ENCODE measurements at regions not wholly inside any gene's neighbourhood (a gene's known extent, or its start where the extent isn't known, plus 50 kb on each side); places are given as distances from the start of the nearest gene placed in this dataset.

DNA sequence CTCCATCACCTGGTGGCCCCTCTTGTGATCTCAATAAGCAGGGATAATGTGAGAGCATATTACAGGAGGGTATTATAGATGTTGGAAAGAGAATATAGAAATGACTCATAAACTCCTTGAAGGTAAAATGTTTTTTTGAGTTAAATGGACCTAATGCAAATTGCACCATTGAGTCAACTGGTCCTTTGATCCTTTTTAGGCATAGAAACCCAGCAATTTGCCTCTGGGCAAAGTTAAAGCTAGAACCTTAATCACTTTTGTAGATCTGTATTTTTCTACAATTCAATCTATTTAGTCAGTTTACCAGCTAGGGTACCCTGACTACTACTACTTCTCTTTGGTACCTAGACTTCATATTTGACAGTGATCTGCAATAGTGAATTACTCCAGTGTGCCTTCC is 71.8 kb upstream of the RNF152 start:
- TF ChIP-seq, protein P1, sequence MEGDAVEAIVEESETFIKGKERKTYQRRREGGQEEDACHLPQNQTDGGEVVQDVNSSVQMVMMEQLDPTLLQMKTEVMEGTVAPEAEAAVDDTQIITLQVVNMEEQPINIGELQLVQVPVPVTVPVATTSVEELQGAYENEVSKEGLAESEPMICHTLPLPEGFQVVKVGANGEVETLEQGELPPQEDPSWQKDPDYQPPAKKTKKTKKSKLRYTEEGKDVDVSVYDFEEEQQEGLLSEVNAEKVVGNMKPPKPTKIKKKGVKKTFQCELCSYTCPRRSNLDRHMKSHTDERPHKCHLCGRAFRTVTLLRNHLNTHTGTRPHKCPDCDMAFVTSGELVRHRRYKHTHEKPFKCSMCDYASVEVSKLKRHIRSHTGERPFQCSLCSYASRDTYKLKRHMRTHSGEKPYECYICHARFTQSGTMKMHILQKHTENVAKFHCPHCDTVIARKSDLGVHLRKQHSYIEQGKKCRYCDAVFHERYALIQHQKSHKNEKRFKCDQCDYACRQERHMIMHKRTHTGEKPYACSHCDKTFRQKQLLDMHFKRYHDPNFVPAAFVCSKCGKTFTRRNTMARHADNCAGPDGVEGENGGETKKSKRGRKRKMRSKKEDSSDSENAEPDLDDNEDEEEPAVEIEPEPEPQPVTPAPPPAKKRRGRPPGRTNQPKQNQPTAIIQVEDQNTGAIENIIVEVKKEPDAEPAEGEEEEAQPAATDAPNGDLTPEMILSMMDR (IDR thresholded peaks at IDR 0.05), result no peak
- TF ChIP-seq EP300 (IDR thresholded peaks at IDR 0.05) (no peak), POLR2AphosphoS5 (IDR thresholded peaks at IDR 0.05) (no peak), POLR2A (IDR thresholded peaks at IDR 0.05; ENCODE audit: low read depth) (no peak)

All from esophagus muscularis mucosa (tissue), 4 donors.